HepG2 (cell line): ENCODE measurements at regions not wholly inside any gene's neighbourhood (a gene's known extent, or its start where the extent isn't known, plus 50 kb on each side); places are given as distances from the start of the nearest gene placed in this dataset.

Experiments
- ATAC-seq: fragments of 200-7000 bp; cut with Tn5 transposase; 3 replicates; pipeline ENCODE4 v1.9.1; 2020; ENCODE audit warnings: mild to moderate bottlenecking, moderate library complexity
- BruUV-seq: library from RNA; stranded (reverse); fragments of 400-500 nt; replicated peaks from 2 replicates; lab custom pipeline; 2021; lab: Mats Ljungman, UMichigan
- CTCF ChIA-PET: fragments of 300-600 bp; formaldehyde crosslinking; extraction: SDS; loops from one replicate; lab custom pipeline; 2021; ENCODE audit warnings: low total read pairs, inconsistent platforms, low intra/inter-chr PET ratio; lab: Yijun Ruan, JAX
- POLR2A ChIA-PET: fragments of 350-600 bp; sonication (Branson Sonifier 250); formaldehyde crosslinking; loops from one replicate; lab custom pipeline; 2020; ENCODE audit warnings: antibody characterized with exemption, inconsistent platforms; lab: Yijun Ruan, JAX
- DNase-seq: peaks from one replicate; pipeline ENCODE4 v3.0.0-alpha.2; 2015; ENCODE audit warnings: low spot score
- FAIRE-seq: peaks from 3 replicates; lab custom pipeline; 2011; peaks lifted over from hg19 to GRCh38; lab: Jason Lieb, UNC
- H2AFZ ChIP-seq: one replicate; pipeline ENCODE4 v1.6.1; 2011; ENCODE audit warnings: low read length, inconsistent platforms
- H3K27ac ChIP-seq: fragments of 300-600 bp; 3 replicates; pipeline ENCODE4 v1.8.0; 2011; ENCODE audit warnings: mixed run types, mild to moderate bottlenecking, mixed read lengths, low read length, inconsistent platforms; ENCODE audit not compliant: insufficient read depth; ENCODE audit errors: extremely low read length
- H3K27me3 ChIP-seq, 2 experiments: fragments of 200-600 bp in 1 of 2; 2 replicates in 1 of 2; 3 replicates in 1 of 2; pipeline versions ENCODE4 v1.6.0 to v1.8.0; 2011; ENCODE audit warnings: low read length in 2 of 2, mild to moderate bottlenecking in 2 of 2, moderate library complexity in 2 of 2, inconsistent platforms in 1 of 2; ENCODE audit not compliant: insufficient read depth in 2 of 2, control insufficient read depth in 1 of 2
- H3K36me3 ChIP-seq, 2 experiments: fragments of 200-600 bp in 1 of 2; replicated peaks in 1 of 2; 2 replicates in 1 of 2; 3 replicates in 1 of 2; pipeline versions ENCODE4 v1.5.1 to v1.8.0; 2011; ENCODE audit warnings: low read length in 2 of 2, inconsistent platforms in 1 of 2; ENCODE audit not compliant: insufficient read depth in 2 of 2, control insufficient read depth in 1 of 2
- H3K4me1 ChIP-seq: 2 replicates; pipeline ENCODE4 v1.5.1; 2012; ENCODE audit warnings: low read length, inconsistent platforms; ENCODE audit not compliant: insufficient read depth
- H3K4me2 ChIP-seq: 2 replicates; pipeline ENCODE4 v1.6.0; 2011; ENCODE audit warnings: low read depth, low read length, inconsistent platforms
- H3K4me3 ChIP-seq, 3 experiments: fragments of 200-600 bp in 1 of 3; sonication (generic), shearing (Covaris generic) in 1 of 3; replicated peaks in 1 of 3; 2 replicates each; pipeline ENCODE4 v1.5.1; 2011 to 2016; ENCODE audit warnings: low read length in 3 of 3, inconsistent platforms in 2 of 3, low read depth in 2 of 3, mild to moderate bottlenecking in 2 of 3, control low read depth in 1 of 3, mixed read lengths in 1 of 3; ENCODE audit not compliant: insufficient read depth in 1 of 3
- H3K79me2 ChIP-seq: one replicate; pipeline ENCODE4 v1.6.1; 2011; ENCODE audit warnings: low read length, inconsistent platforms; ENCODE audit not compliant: insufficient read depth
- H3K9ac ChIP-seq: 2 replicates; pipeline ENCODE4 v1.6.0; 2011; ENCODE audit warnings: mild to moderate bottlenecking, low read depth, low read length, inconsistent platforms; ENCODE audit not compliant: insufficient read depth
- H3K9me3 ChIP-seq: 2 replicates; pipeline ENCODE4 v1.5.1; 2012; ENCODE audit warnings: mild to moderate bottlenecking, low read length
- H4K20me1 ChIP-seq: 2 replicates; pipeline ENCODE4 v1.6.0; 2011; ENCODE audit warnings: inconsistent platforms, mild to moderate bottlenecking, low read length, moderate library complexity; ENCODE audit not compliant: insufficient read depth
- BCL6 ChIP-seq: IDR thresholded peaks from 2 replicates; pipeline ENCODE4 v1.6.1; 2016; ENCODE audit warnings: missing genetic modification reagents, missing compliant biosample characterization
- GLI4 ChIP-seq: sonication (generic); formaldehyde crosslinking; IDR thresholded peaks from 2 replicates; pipeline ENCODE4 v1.5.1; 2020; ENCODE audit warnings: missing genetic modification reagents, mild to moderate bottlenecking, moderate library complexity, borderline replicate concordance
- KLF16 ChIP-seq, 2 experiments: sonication (generic) in 1 of 2; formaldehyde crosslinking in 1 of 2; IDR thresholded peaks; 2 replicates each; pipeline versions ENCODE4 v1.6.1 to v1.8.0; 2016 to 2023; ENCODE audit warnings: missing genetic modification reagents in 2 of 2, missing compliant biosample characterization in 1 of 2
- MBD4 ChIP-seq: IDR thresholded peaks from 2 replicates; pipeline ENCODE4 v1.6.1; 2012; ENCODE audit warnings: low read length, inconsistent platforms, borderline replicate concordance
- NR3C1 ChIP-seq: sonication (generic); formaldehyde crosslinking; IDR thresholded peaks from 2 replicates; pipeline ENCODE4 v1.4.0; 2020; ENCODE audit warnings: missing genetic modification reagents
- PHB2 ChIP-seq: fragments of 450-650 bp; IDR thresholded peaks from 2 replicates; pipeline ENCODE4 v1.6.1; 2018; ENCODE audit not compliant: partially characterized antibody
- POLR2AphosphoS2 ChIP-seq: IDR thresholded peaks from 2 replicates; pipeline ENCODE4 v1.6.1; 2011; ENCODE audit warnings: low read depth, low read length, improper control_type of control experiment
- PRPF4 ChIP-seq: fragments of 200-400 bp; formaldehyde crosslinking; IDR thresholded peaks from 2 replicates; pipeline ENCODE4 v1.6.1; 2016; ENCODE audit warnings: low read length, low read depth; ENCODE audit not compliant: poor library complexity, severe bottlenecking
- SALL2 ChIP-seq: sonication (generic); formaldehyde crosslinking; IDR thresholded peaks from 2 replicates; pipeline ENCODE4 v1.8.1; 2023; ENCODE audit warnings: mild to moderate bottlenecking, missing genetic modification reagents, inconsistent platforms
- TARDBP ChIP-seq: sonication (generic); formaldehyde crosslinking; IDR thresholded peaks from 2 replicates; pipeline ENCODE4 v1.8.0; 2022; ENCODE audit warnings: mild to moderate bottlenecking, missing genetic modification reagents
- TEAD3 ChIP-seq: optimal IDR thresholded peaks from 2 replicates; pipeline ENCODE3; 2016; ENCODE audit warnings: borderline replicate concordance
- ZBTB39 ChIP-seq: sonication (generic); formaldehyde crosslinking; IDR thresholded peaks from 2 replicates; pipeline ENCODE4 v1.5.0; 2020; ENCODE audit warnings: missing genetic modification reagents
- ZNF12 ChIP-seq: sonication (generic); formaldehyde crosslinking; IDR thresholded peaks from 2 replicates; pipeline ENCODE4 v1.5.0; 2020; ENCODE audit warnings: missing genetic modification reagents
- ZNF180 ChIP-seq: sonication (generic); formaldehyde crosslinking; IDR thresholded peaks from 2 replicates; pipeline ENCODE4 v1.4.0; 2020; ENCODE audit warnings: low read depth, missing genetic modification reagents, borderline replicate concordance
- ZNF34 ChIP-seq: sonication (generic); formaldehyde crosslinking; IDR thresholded peaks from 2 replicates; pipeline ENCODE4 v1.4.0; 2020; ENCODE audit warnings: mild to moderate bottlenecking, missing genetic modification reagents, borderline replicate concordance
- ZNF501 ChIP-seq: sonication (generic); formaldehyde crosslinking; IDR thresholded peaks from 2 replicates; pipeline ENCODE4 v1.5.1; 2020; ENCODE audit warnings: mild to moderate bottlenecking, moderate library complexity, missing genetic modification reagents
- ZNF883 ChIP-seq: sonication (generic); formaldehyde crosslinking; IDR thresholded peaks from 2 replicates; pipeline ENCODE4 v1.5.1; 2020; ENCODE audit warnings: mild to moderate bottlenecking, missing genetic modification reagents; ENCODE audit errors: not compliant biosample characterization
- WGBS: methylation state at CpG from one replicate; pipeline ENCODE4 v1.1.6; 2017; ENCODE audit warnings: low lambda C conversion rate; 5-methylcytosine and 5-hydroxymethylcytosine counted together
- in situ Hi-C: cut with HindIII; loops from 2 replicates; pipeline ENCODE4 v1.10.0; 2017; ENCODE audit warnings: low pct_unique_long_range_greater_than_20kb; ENCODE audit not compliant: extremely low pct_ligation_motif_present
- intact Hi-C: fragments of 100-400 bp; cut with micrococcal nuclease; formaldehyde crosslinking; loops from one replicate; pipeline ENCODE4 v1.10.0; 2022; ENCODE audit not compliant: unreplicated experiment
- TF ChIP-seq, protein P1 (sequence below): sonication (generic); formaldehyde crosslinking; conservative IDR thresholded peaks from 2 replicates; pipeline ENCODE4 v1.4.0; 2020; ENCODE audit warnings: mild to moderate bottlenecking, missing genetic modification reagents, moderate library complexity
- TF ChIP-seq, protein P2 (sequence below): IDR thresholded peaks from 2 replicates; pipeline ENCODE4 v1.6.1; 2016

DNA sequence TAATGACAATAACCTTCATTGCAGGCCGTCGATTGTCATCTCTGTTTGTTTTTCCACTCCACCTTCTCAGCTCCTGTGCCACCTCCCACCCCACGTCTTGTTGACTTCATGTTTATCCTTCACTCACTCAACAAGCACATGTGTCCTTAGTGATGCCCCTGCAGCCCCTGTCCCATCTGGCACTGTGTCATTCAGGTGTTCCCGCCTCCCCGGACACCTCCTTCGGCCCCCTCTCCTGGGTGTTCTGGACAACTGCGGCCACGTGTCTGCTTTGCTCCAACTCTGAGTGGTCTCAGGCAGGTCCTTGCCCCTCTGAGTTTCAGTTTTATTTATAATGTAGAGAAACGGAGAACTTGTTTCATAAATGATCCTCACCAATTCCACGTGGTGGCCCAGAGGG lies 91.0 kb upstream of the COL5A1 start (continued):
- TF ChIP-seq, protein P1, sequence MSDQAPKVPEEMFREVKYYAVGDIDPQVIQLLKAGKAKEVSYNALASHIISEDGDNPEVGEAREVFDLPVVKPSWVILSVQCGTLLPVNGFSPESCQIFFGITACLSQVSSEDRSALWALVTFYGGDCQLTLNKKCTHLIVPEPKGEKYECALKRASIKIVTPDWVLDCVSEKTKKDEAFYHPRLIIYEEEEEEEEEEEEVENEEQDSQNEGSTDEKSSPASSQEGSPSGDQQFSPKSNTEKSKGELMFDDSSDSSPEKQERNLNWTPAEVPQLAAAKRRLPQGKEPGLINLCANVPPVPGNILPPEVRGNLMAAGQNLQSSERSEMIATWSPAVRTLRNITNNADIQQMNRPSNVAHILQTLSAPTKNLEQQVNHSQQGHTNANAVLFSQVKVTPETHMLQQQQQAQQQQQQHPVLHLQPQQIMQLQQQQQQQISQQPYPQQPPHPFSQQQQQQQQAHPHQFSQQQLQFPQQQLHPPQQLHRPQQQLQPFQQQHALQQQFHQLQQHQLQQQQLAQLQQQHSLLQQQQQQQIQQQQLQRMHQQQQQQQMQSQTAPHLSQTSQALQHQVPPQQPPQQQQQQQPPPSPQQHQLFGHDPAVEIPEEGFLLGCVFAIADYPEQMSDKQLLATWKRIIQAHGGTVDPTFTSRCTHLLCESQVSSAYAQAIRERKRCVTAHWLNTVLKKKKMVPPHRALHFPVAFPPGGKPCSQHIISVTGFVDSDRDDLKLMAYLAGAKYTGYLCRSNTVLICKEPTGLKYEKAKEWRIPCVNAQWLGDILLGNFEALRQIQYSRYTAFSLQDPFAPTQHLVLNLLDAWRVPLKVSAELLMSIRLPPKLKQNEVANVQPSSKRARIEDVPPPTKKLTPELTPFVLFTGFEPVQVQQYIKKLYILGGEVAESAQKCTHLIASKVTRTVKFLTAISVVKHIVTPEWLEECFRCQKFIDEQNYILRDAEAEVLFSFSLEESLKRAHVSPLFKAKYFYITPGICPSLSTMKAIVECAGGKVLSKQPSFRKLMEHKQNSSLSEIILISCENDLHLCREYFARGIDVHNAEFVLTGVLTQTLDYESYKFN (CRISPR knock-in tag): no peak
- no peak for TF ChIP-seq TEAD3
- no peak for TF ChIP-seq PHB2
- no peak for TF ChIP-seq ZNF883 (CRISPR knock-in tag)

- Histone ChIP-seq H3K27me3 (peaks cover 9 to 73% of the 10 kb centered on the region in 2 experiments; a peak in 4 of 5 replicates), H3K27ac (no peak overlapping the region), H3K4me1 (no peaks in the 10 kb centered on the region), H2AFZ (no peak overlapping the region), H3K36me3 (no peaks in the 10 kb centered on the region), H3K9ac (no peak overlapping the region), H4K20me1 (no peaks in the 10 kb centered on the region), H3K9me3 (no peaks in the 10 kb centered on the region), H3K79me2 (no peaks in the 10 kb centered on the region), H3K4me3 (no peak overlapping the region), H3K4me2 (no peak overlapping the region)
- DNase-seq: no peak
- in situ Hi-C loops: no loop called here
- BruUV-seq: no TSS peak
- ATAC-seq: no peak
- CTCF ChIA-PET: no interaction called here
- FAIRE-seq: no peak
- 38% methylated on average over 7 of the region's 23 CpGs for WGBS
- intact Hi-C loops: no loop called here
- POLR2A ChIA-PET: no interaction called here
- no peak for TF ChIP-seq MBD4
- TF ChIP-seq ZNF12 (CRISPR knock-in tag): no peak
- TF ChIP-seq BCL6 (CRISPR knock-in tag): no peak
- no peak for TF ChIP-seq GLI4 (CRISPR knock-in tag)
- TF ChIP-seq, protein P2, sequence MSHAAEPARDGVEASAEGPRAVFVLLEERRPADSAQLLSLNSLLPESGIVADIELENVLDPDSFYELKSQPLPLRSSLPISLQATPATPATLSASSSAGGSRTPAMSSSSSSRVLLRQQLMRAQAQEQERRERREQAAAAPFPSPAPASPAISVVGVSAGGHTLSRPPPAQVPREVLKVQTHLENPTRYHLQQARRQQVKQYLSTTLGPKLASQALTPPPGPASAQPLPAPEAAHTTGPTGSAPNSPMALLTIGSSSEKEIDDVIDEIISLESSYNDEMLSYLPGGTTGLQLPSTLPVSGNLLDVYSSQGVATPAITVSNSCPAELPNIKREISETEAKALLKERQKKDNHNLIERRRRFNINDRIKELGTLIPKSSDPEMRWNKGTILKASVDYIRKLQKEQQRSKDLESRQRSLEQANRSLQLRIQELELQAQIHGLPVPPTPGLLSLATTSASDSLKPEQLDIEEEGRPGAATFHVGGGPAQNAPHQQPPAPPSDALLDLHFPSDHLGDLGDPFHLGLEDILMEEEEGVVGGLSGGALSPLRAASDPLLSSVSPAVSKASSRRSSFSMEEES (CRISPR knock-in tag): no peak
- no peak for TF ChIP-seq ZNF34
- TF ChIP-seq TARDBP: no peak
- no peak for TF ChIP-seq NR3C1 (CRISPR knock-in tag)
- no peak for TF ChIP-seq PRPF4
- TF ChIP-seq ZNF180 (CRISPR knock-in tag): no peak
- TF ChIP-seq ZBTB39: no peak
- no peak for TF ChIP-seq SALL2 (CRISPR knock-in tag)
- TF ChIP-seq ZNF501 (CRISPR knock-in tag): no peak
- TF ChIP-seq KLF16 (CRISPR knock-in tag; IDR thresholded peaks at IDR 0.05): no peak
- TF ChIP-seq POLR2AphosphoS2: no peak
Measured at GRCh38 chr9:134551176-134551575, 90.4 kb upstream of the COL5A1 start.
